Trophoblast cell (in vitro differentiated cells and primary cell): ENCODE measurements at regions not wholly inside any gene's neighbourhood (a gene's known extent, or its start where the extent isn't known, plus 50 kb on each side); places are given as distances from the start of the nearest gene placed in this dataset.
A peak's percentile ranks its signal among the peaks of the same experiment; 100 is the strongest.

Source experiments
- DNase-seq, 2 donors: peaks; one replicate each; pipeline ENCODE4 v3.0.0-alpha.2; 2016
- H2AFZ ChIP-seq: 2 replicates; pipeline ENCODE4 v1.6.1; 2013; ENCODE audit warnings: low read length, moderate library complexity, mild to moderate bottlenecking; ENCODE audit not compliant: insufficient read depth, poor library complexity
- H2AK5ac ChIP-seq: 2 replicates; pipeline ENCODE4 v1.6.1; 2013; ENCODE audit warnings: mild to moderate bottlenecking, low read length
- H2BK120ac ChIP-seq: 2 replicates; pipeline ENCODE4 v1.6.1; 2013; ENCODE audit warnings: low read length, mild to moderate bottlenecking, moderate library complexity; ENCODE audit not compliant: insufficient read depth, poor library complexity
- H2BK12ac ChIP-seq: 2 replicates; pipeline ENCODE4 v1.6.1; 2013; ENCODE audit warnings: mild to moderate bottlenecking, low read length, moderate library complexity
- H2BK5ac ChIP-seq: 2 replicates; pipeline ENCODE4 v1.6.1; 2013; ENCODE audit warnings: low read length, low read depth, moderate library complexity, mild to moderate bottlenecking; ENCODE audit not compliant: poor library complexity
- H3K14ac ChIP-seq: 2 replicates; pipeline ENCODE4 v1.6.1; 2013; ENCODE audit warnings: mild to moderate bottlenecking, low read length
- H3K18ac ChIP-seq: 2 replicates; pipeline ENCODE4 v1.6.1; 2013; ENCODE audit warnings: mild to moderate bottlenecking, low read length
- H3K23ac ChIP-seq: 2 replicates; pipeline ENCODE4 v1.6.1; 2013; ENCODE audit warnings: low read length
- H3K27ac ChIP-seq: 2 replicates; pipeline ENCODE4 v1.5.1; 2013; ENCODE audit warnings: low read depth, mild to moderate bottlenecking, inconsistent platforms, low read length, moderate library complexity
- H3K27me3 ChIP-seq: 2 replicates; pipeline ENCODE4 v1.6.1; 2013; ENCODE audit warnings: inconsistent platforms, mild to moderate bottlenecking, low read length, moderate library complexity; ENCODE audit not compliant: insufficient read depth
- H3K36me3 ChIP-seq, 2 experiments: 1 replicate in 1 of 2; 2 replicates in 1 of 2; pipeline ENCODE4 v1.6.1; 2013; ENCODE audit warnings: low read length in 2 of 2, mild to moderate bottlenecking in 2 of 2, moderate library complexity in 1 of 2; ENCODE audit not compliant: insufficient read depth in 2 of 2, control insufficient read depth in 1 of 2
- H3K4ac ChIP-seq: 2 replicates; pipeline ENCODE4 v1.6.1; 2013; ENCODE audit warnings: low read depth, mild to moderate bottlenecking, low read length, moderate library complexity
- H3K4me1 ChIP-seq, 2 experiments: 1 replicate in 1 of 2; 2 replicates in 1 of 2; pipeline ENCODE4 v1.6.1; 2013; ENCODE audit warnings: low read length in 2 of 2, mild to moderate bottlenecking in 2 of 2, moderate library complexity in 1 of 2; ENCODE audit not compliant: insufficient read depth in 2 of 2, control insufficient read depth in 1 of 2
- H3K4me2 ChIP-seq: 2 replicates; pipeline ENCODE4 v1.6.1; 2013; ENCODE audit warnings: inconsistent platforms, mild to moderate bottlenecking, low read length, moderate library complexity
- H3K4me3 ChIP-seq: 2 replicates; pipeline ENCODE4 v1.5.1; 2013; ENCODE audit warnings: mild to moderate bottlenecking, low read depth, low read length, inconsistent platforms
- H3K79me1 ChIP-seq: one replicate; pipeline ENCODE4 v1.6.1; 2013; ENCODE audit warnings: low read length
- H3K79me2 ChIP-seq: 2 replicates; pipeline ENCODE4 v1.6.1; 2013; ENCODE audit warnings: low read length, mild to moderate bottlenecking; ENCODE audit not compliant: control insufficient read depth, insufficient read depth, poor library complexity
- H3K9ac ChIP-seq: 2 replicates; pipeline ENCODE4 v1.6.1; 2013; ENCODE audit warnings: mild to moderate bottlenecking, low read length
- H3K9me3 ChIP-seq: 2 replicates; pipeline ENCODE4 v1.6.1; 2013; ENCODE audit warnings: low read depth, mild to moderate bottlenecking, control low read depth, inconsistent platforms, low read length; ENCODE audit not compliant: insufficient read depth
- H4K12ac ChIP-seq: 2 replicates; pipeline ENCODE4 v1.6.1; 2013; ENCODE audit warnings: low read depth, mild to moderate bottlenecking, low read length, moderate library complexity
- H4K8ac ChIP-seq: 2 replicates; pipeline ENCODE4 v1.6.1; 2013; ENCODE audit warnings: low read depth, mild to moderate bottlenecking, low read length, moderate library complexity
- H4K91ac ChIP-seq: one replicate; pipeline ENCODE4 v1.6.1; 2013; ENCODE audit warnings: low read depth, mild to moderate bottlenecking, low read length, moderate library complexity
- WGBS: extraction: QIAGEN DNeasy Blood & Tissue Kit; methylation state at CpG from one replicate; pipeline ENCODE4 v1.1.7; 2013; ENCODE audit warnings: missing lambda C conversion rate; ENCODE audit not compliant: insufficient read length, insufficient coverage; ENCODE audit errors: extremely low coverage; 5-methylcytosine and 5-hydroxymethylcytosine counted together

DNA sequence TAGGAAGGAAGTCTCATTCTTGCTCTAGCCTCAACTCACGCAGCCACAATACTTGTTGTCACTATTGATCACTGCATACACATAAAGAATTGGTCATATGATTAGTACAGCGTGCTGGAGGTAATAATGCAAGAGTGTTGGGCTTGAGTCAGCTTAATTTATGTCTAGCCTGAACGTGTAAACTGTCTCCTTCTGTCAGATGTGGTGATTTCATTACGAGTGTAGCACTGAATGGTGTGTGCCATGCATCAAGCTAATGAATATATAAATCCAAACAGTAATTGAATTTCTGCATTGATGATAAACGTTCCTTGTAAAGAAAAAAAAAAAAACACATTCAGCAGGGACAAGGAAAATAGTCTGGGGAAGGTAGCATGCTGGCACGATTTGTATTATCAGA lies 396.2 kb upstream of the RAG2 start:
- H4K91ac ChIP-seq, result no peak overlapping the region
- H2BK5ac ChIP-seq, result no peak overlapping the region
- no peak overlapping the region for H3K14ac ChIP-seq
- no peaks in the 10 kb centered on the region for H3K79me1 ChIP-seq
- no peak overlapping the region for H3K23ac ChIP-seq
- no peaks in the 10 kb centered on the region for H3K9me3 ChIP-seq
- no peaks in the 10 kb centered on the region for H3K4me1 ChIP-seq
- H3K79me2 ChIP-seq, result no peaks in the 10 kb centered on the region
- H4K8ac ChIP-seq, result no peak overlapping the region
- no peaks in the 10 kb centered on the region for H3K27me3 ChIP-seq
- H2AFZ ChIP-seq, result no peak overlapping the region
- no peak overlapping the region for H2AK5ac ChIP-seq
- H3K9ac ChIP-seq, result no peak overlapping the region
- no peak overlapping the region for H2BK120ac ChIP-seq
- no peak overlapping the region for H3K18ac ChIP-seq
- H2BK12ac ChIP-seq, result no peak overlapping the region
- no peak overlapping the region for H3K4me2 ChIP-seq
- no peak overlapping the region for H3K4me3 ChIP-seq
- no CpG with 5 or more reads among the region's 6 CpGs for WGBS
- no peak overlapping the region for H4K12ac ChIP-seq
- no peak overlapping the region for H3K27ac ChIP-seq
- H3K4ac ChIP-seq, result no peak overlapping the region
- DNase-seq, result no peak
- H3K36me3 ChIP-seq, result no peaks in the 10 kb centered on the region

DNA sequence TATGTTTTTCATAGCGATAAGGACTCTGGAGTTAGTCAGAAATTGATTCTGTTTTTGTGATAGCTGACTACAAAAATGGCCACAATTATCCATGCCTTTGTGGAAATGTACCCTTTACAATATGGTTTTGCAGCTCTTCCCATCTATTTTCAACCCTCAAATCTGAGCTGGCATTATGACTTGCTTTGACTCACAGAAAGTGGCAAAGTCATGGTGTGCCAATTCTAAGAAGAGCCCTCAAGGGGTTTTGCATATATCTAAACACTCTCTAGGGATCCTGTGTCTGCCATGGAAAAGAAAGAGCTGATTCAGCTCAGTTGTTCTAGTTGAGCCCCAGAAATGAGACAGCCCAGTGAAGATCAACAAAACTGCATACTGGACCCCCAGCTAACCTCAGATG lies 390.5 kb upstream of the RAG2 start:
- no peak overlapping the region for H3K4me3 ChIP-seq
- no peaks in the 10 kb centered on the region for H3K4me1 ChIP-seq
- H3K79me2 ChIP-seq, result no peaks in the 10 kb centered on the region
- no peak overlapping the region for H2BK12ac ChIP-seq
- peak overlapping the region; percentile 49 for H3K23ac ChIP-seq
- no peaks in the 10 kb centered on the region for H3K27me3 ChIP-seq
- H3K36me3 ChIP-seq, result no peaks in the 10 kb centered on the region
- H2BK5ac ChIP-seq, result no peak overlapping the region
- no peak overlapping the region for H3K4ac ChIP-seq
- H3K9ac ChIP-seq, result no peak overlapping the region
- no CpG with 5 or more reads among the region's 1 CpG for WGBS
- H4K12ac ChIP-seq, result no peak overlapping the region
- no peak overlapping the region for H3K18ac ChIP-seq
- no peak overlapping the region for H3K14ac ChIP-seq
- no peak for DNase-seq
- H4K8ac ChIP-seq, result no peak overlapping the region
- no peak overlapping the region for H3K27ac ChIP-seq
- H2BK120ac ChIP-seq, result no peak overlapping the region
- no peak overlapping the region for H3K4me2 ChIP-seq
- no peak overlapping the region for H4K91ac ChIP-seq
- H2AFZ ChIP-seq, result no peak overlapping the region
- no peaks in the 10 kb centered on the region for H3K9me3 ChIP-seq
- no peak overlapping the region for H2AK5ac ChIP-seq
- H3K79me1 ChIP-seq, result no peaks in the 10 kb centered on the region

DNA sequence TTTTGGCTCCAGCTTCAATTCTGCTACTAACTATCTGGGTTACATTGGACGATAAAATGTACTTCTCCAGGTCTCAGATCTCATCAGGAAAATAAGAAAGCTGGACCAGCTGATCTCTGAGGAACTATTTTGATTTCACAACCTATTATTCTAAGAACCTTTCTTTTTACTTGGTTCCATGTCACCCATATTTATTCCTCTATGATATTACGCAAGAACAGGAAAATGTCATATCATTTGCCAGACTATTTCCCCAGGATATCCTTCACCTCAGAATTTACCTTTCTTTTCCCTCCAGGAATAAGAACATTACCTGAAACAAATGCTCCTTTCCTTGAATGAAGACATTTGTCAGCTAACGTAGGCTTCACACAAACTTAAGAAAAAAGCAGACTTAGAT lies 387.5 kb upstream of the RAG2 start:
- Histone ChIP-seq H3K4ac (no peak overlapping the region), H3K27ac (no peak overlapping the region), H2AFZ (no peak overlapping the region), H2BK120ac (no peak overlapping the region), H3K9ac (no peak overlapping the region), H4K12ac (no peak overlapping the region), H3K79me2 (no peaks in the 10 kb centered on the region), H3K79me1 (no peaks in the 10 kb centered on the region), H3K14ac (no peak overlapping the region), H3K4me2 (no peak overlapping the region), H3K4me3 (no peak overlapping the region), H4K91ac (no peak overlapping the region), H3K4me1 (no peaks in the 10 kb centered on the region), H3K9me3 (peaks cover 6% of the 10 kb centered on the region), H4K8ac (no peak overlapping the region), H3K18ac (no peak overlapping the region), H3K36me3 (no peaks in the 10 kb centered on the region), H3K27me3 (no peaks in the 10 kb centered on the region), H2BK12ac (no peak overlapping the region), H2BK5ac (no peak overlapping the region), H3K23ac (no peak overlapping the region), H2AK5ac (no peak overlapping the region)
- no CpG with 5 or more reads among the region's 3 CpGs for WGBS
- DNase-seq, result no peak

DNA sequence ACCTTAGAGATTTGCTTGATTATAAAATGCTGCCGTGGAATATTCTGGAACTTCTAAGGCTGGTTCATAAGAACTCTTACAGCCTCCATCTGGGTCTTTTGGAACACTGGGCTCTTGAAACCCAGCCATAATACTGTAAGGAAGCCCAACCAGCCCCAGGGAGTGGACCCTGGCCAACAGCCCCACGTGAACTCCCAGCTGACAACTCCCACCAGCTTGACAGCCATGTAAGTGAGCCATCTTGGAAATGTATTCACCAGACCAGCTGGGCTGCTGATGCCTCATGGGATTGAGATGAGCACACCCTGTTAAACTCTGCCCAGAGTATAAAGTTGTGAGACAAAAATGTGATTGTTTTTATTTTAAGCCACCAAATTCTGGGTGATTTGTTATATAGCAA lies 378.7 kb upstream of the RAG2 start:
- H3K14ac ChIP-seq, result no peak overlapping the region
- no peak overlapping the region for H3K4me3 ChIP-seq
- no peaks in the 10 kb centered on the region for H3K79me2 ChIP-seq
- no peak overlapping the region for H3K9ac ChIP-seq
- no peak overlapping the region for H4K8ac ChIP-seq
- H3K9me3 ChIP-seq, result peaks cover 7% of the 10 kb centered on the region
- no peak overlapping the region for H3K4ac ChIP-seq
- H4K12ac ChIP-seq, result no peak overlapping the region
- H2AK5ac ChIP-seq, result no peak overlapping the region
- no CpG with 5 or more reads among the region's 2 CpGs for WGBS
- no peaks in the 10 kb centered on the region for H3K27me3 ChIP-seq
- no peak for DNase-seq
- H2BK120ac ChIP-seq, result no peak overlapping the region
- H4K91ac ChIP-seq, result no peak overlapping the region
- no peak overlapping the region for H3K27ac ChIP-seq
- H3K23ac ChIP-seq, result no peak overlapping the region
- H2AFZ ChIP-seq, result no peak overlapping the region
- no peaks in the 10 kb centered on the region for H3K4me1 ChIP-seq
- H3K79me1 ChIP-seq, result no peaks in the 10 kb centered on the region
- H2BK5ac ChIP-seq, result no peak overlapping the region
- H2BK12ac ChIP-seq, result no peak overlapping the region
- no peak overlapping the region for H3K4me2 ChIP-seq
- H3K36me3 ChIP-seq, result no peaks in the 10 kb centered on the region
- no peak overlapping the region for H3K18ac ChIP-seq
